Mucosa of descending colon (tissue), 3 donors: ENCODE measurements at regions not wholly inside any gene's neighbourhood (a gene's known extent, or its start where the extent isn't known, plus 50 kb on each side); places are given as distances from the start of the nearest gene placed in this dataset.

Experiments used
- ATAC-seq: fragments of 200-7000 bp; cut with Tn5 transposase; one replicate; pipeline ENCODE4 v1.9.1; 2020; ENCODE audit warnings: mild to moderate bottlenecking, moderate library complexity
- DNase-seq, 3 donors: peaks; one replicate each; pipeline ENCODE4 v3.0.0-alpha.2; 2020
- H3K36me3 ChIP-seq: fragments of 200-600 bp; one replicate; pipeline ENCODE4 v1.8.0; 2021; ENCODE audit warnings: low read depth, mild to moderate bottlenecking
- H3K4me1 ChIP-seq: fragments of 200-600 bp; one replicate; pipeline ENCODE4 v1.8.0; 2021; ENCODE audit warnings: low read depth, mild to moderate bottlenecking
- H3K4me3 ChIP-seq: fragments of 200-600 bp; one replicate; pipeline ENCODE4 v1.8.0; 2021; ENCODE audit warnings: mild to moderate bottlenecking
- H3K9me3 ChIP-seq: fragments of 200-600 bp; one replicate; pipeline ENCODE4 v1.8.0; 2021; ENCODE audit warnings: mild to moderate bottlenecking
- CTCF ChIP-seq: fragments of 200-600 bp; IDR thresholded peaks from one replicate; pipeline ENCODE4 v1.8.0; 2022; ENCODE audit warnings: antibody characterized with exemption, mild to moderate bottlenecking
- intact Hi-C, 2 donors: fragments of 100-400 bp; cut with DNase I in 1 of 2; cut with micrococcal nuclease in 1 of 2; formaldehyde crosslinking; loops; one replicate each; pipeline versions ENCODE4 v1.11.0 to v1.11.1; 2022; cut with DNase I, micrococcal nuclease
- donor health status: DM: no; HTN: no; CAD: no; lungs with moderate emphysema.
- donor health status: DM: no; HTN: no; CAD: no.
- donor health status: DM: no; HTN: yes; CAD: no.

- intact Hi-C loops = no loop called here
- no peak overlapping the region for H3K4me3 ChIP-seq
- no peaks in the 10 kb centered on the region for H3K36me3 ChIP-seq
- DNase-seq (no peak), ATAC-seq (no peak)
- TF ChIP-seq CTCF = no peak
- no peaks in the 10 kb centered on the region for H3K9me3 ChIP-seq
- peaks cover 10% of the 10 kb centered on the region for H3K4me1 ChIP-seq
Measured at GRCh38 chr17:77596491-77597417, 361.7 kb upstream of the TNRC6C start.

- intact Hi-C loops = no loop called here
- no peak for TF ChIP-seq CTCF
- no peaks in the 10 kb centered on the region for H3K9me3 ChIP-seq
- no peaks in the 10 kb centered on the region for H3K36me3 ChIP-seq
- DNase-seq = no peak
- ATAC-seq = no peak
- H3K4me3 ChIP-seq = no peak overlapping the region
- peaks cover 4% of the 10 kb centered on the region for H3K4me1 ChIP-seq
Measured at GRCh38 chr17:77597418-77598240, 360.9 kb upstream of the TNRC6C start.

- intact Hi-C loops = no loop called here
- ATAC-seq (no peak), DNase-seq (no peak)
- TF ChIP-seq CTCF = no peak
- Histone ChIP-seq H3K4me3 (no peak overlapping the region), H3K4me1 (peaks cover 4% of the 10 kb centered on the region), H3K36me3 (no peaks in the 10 kb centered on the region), H3K9me3 (no peaks in the 10 kb centered on the region)
Measured at GRCh38 chr17:77598241-77598620, 360.3 kb upstream of the TNRC6C start.

- Histone ChIP-seq H3K4me1 (peaks cover 4% of the 10 kb centered on the region), H3K36me3 (no peaks in the 10 kb centered on the region), H3K4me3 (no peak overlapping the region), H3K9me3 (no peaks in the 10 kb centered on the region)
- intact Hi-C loops = no loop called here
- ATAC-seq = no peak
- DNase-seq = no peak
- no peak for TF ChIP-seq CTCF
Measured at GRCh38 chr17:77599699-77600098, 358.8 kb upstream of the TNRC6C start.

GRCh38 chr17:77600346-77600745 is 358.2 kb upstream of the TNRC6C start:
- DNase-seq = no peak

More at GRCh38 chr17:77600346-77600745, 358.2 kb upstream of the TNRC6C start:
- H3K4me1 ChIP-seq = peaks cover 1% of the 10 kb centered on the region
- H3K4me3 ChIP-seq = no peak overlapping the region
- intact Hi-C loops = no loop called here
- no peak for TF ChIP-seq CTCF
- ATAC-seq = no peak
- no peaks in the 10 kb centered on the region for H3K9me3 ChIP-seq
- no peaks in the 10 kb centered on the region for H3K36me3 ChIP-seq
